Gastroesophageal sphincter (tissue), 3 donors: ENCODE measurements at regions not wholly inside any gene's neighbourhood (a gene's known extent, or its start where the extent isn't known, plus 50 kb on each side); places are given as distances from the start of the nearest gene placed in this dataset.
"Not testable (repeated sequence)": the region's sequence is repeated elsewhere in the genome, so short reads cannot be mapped to it uniquely, and the experiment has no call there.

Experiments used
- POLR2A ChIP-seq, 2 donors: fragments of 450-650 bp; IDR thresholded peaks; one replicate each; pipeline ENCODE4 v1.6.1; 2017; ENCODE audit warnings: antibody characterized with exemption in 2 of 2, mild to moderate bottlenecking in 2 of 2, moderate library complexity in 1 of 2
- TF ChIP-seq, protein P1 (sequence below), 4 experiments: fragments of 200-600 bp in 2 of 4; fragments of 450-650 bp in 2 of 4; sonication (generic) in 1 of 4; IDR thresholded peaks; one replicate each; pipeline ENCODE4 v1.5.1; 2017 to 2019; ENCODE audit warnings: antibody characterized with exemption in 4 of 4, mild to moderate bottlenecking in 2 of 4, moderate library complexity in 2 of 4

- TF ChIP-seq, protein P1, sequence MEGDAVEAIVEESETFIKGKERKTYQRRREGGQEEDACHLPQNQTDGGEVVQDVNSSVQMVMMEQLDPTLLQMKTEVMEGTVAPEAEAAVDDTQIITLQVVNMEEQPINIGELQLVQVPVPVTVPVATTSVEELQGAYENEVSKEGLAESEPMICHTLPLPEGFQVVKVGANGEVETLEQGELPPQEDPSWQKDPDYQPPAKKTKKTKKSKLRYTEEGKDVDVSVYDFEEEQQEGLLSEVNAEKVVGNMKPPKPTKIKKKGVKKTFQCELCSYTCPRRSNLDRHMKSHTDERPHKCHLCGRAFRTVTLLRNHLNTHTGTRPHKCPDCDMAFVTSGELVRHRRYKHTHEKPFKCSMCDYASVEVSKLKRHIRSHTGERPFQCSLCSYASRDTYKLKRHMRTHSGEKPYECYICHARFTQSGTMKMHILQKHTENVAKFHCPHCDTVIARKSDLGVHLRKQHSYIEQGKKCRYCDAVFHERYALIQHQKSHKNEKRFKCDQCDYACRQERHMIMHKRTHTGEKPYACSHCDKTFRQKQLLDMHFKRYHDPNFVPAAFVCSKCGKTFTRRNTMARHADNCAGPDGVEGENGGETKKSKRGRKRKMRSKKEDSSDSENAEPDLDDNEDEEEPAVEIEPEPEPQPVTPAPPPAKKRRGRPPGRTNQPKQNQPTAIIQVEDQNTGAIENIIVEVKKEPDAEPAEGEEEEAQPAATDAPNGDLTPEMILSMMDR (IDR thresholded peaks at IDR 0.05), result not testable (repeated sequence)
- not testable (repeated sequence) for TF ChIP-seq POLR2A (IDR thresholded peaks at IDR 0.05)
Observed at GRCh38 chr9:41653560-41654340, 464.6 kb upstream of the ZNG1F start.
